Ishikawa (cell line): ENCODE measurements at regions not wholly inside any gene's neighbourhood (a gene's known extent, or its start where the extent isn't known, plus 50 kb on each side); places are given as distances from the start of the nearest gene placed in this dataset.

Experiments
- CEBPB ChIP-seq: IDR thresholded peaks from 2 replicates; pipeline ENCODE4 v1.6.1; 2012
- EGR1 ChIP-seq: IDR thresholded peaks from 2 replicates; pipeline ENCODE4 v1.6.1; 2012
- EP300 ChIP-seq: IDR thresholded peaks from 2 replicates; pipeline ENCODE4 v1.6.1; 2012; ENCODE audit warnings: borderline replicate concordance
- FOXM1 ChIP-seq: IDR thresholded peaks from 2 replicates; pipeline ENCODE4 v1.6.1; 2012; ENCODE audit warnings: low read depth, borderline replicate concordance
- MAX ChIP-seq: IDR thresholded peaks from 2 replicates; pipeline ENCODE4 v1.6.1; 2012
- NFIC ChIP-seq: IDR thresholded peaks from 2 replicates; pipeline ENCODE4 v1.6.1; 2012
- RAD21 ChIP-seq: IDR thresholded peaks from 2 replicates; pipeline ENCODE4 v1.6.1; 2012; ENCODE audit warnings: low read depth
- REST ChIP-seq: IDR thresholded peaks from 2 replicates; pipeline ENCODE4 v1.6.1; 2012; ENCODE audit warnings: low read depth, mild to moderate bottlenecking
- TAF1 ChIP-seq: IDR thresholded peaks from 2 replicates; pipeline ENCODE4 v1.6.1; 2012; ENCODE audit warnings: low read depth, mild to moderate bottlenecking
- TCF12 ChIP-seq: IDR thresholded peaks from 2 replicates; pipeline ENCODE4 v1.6.1; 2012; ENCODE audit warnings: low read depth
- USF1 ChIP-seq: IDR thresholded peaks from 2 replicates; pipeline ENCODE4 v1.6.1; 2012
- YY1 ChIP-seq: IDR thresholded peaks from 2 replicates; pipeline ENCODE4 v1.6.1; 2012; ENCODE audit warnings: low read depth
- ZBTB7A ChIP-seq: IDR thresholded peaks from 2 replicates; pipeline ENCODE4 v1.6.1; 2012; ENCODE audit warnings: low read depth

GRCh38 chr2:236346366-236346765, 82.2 kb upstream of the ASB18 start:
- no peak for TF ChIP-seq RAD21
- TF ChIP-seq MAX: no peak
- TF ChIP-seq ZBTB7A: no peak
- TF ChIP-seq CEBPB: no peak
- TF ChIP-seq REST: no peak
- no peak for TF ChIP-seq TCF12
- no peak for TF ChIP-seq YY1
- no peak for TF ChIP-seq NFIC
- no peak for TF ChIP-seq EP300
- no peak for TF ChIP-seq USF1
- no peak for TF ChIP-seq FOXM1
- no peak for TF ChIP-seq TAF1
- no peak for TF ChIP-seq EGR1
